ENCODE measurements at regions not wholly inside any gene's neighbourhood (a gene's known extent, or its start where the extent isn't known, plus 50 kb on each side); places are given as distances from the start of the nearest gene placed in this dataset.

DNA sequence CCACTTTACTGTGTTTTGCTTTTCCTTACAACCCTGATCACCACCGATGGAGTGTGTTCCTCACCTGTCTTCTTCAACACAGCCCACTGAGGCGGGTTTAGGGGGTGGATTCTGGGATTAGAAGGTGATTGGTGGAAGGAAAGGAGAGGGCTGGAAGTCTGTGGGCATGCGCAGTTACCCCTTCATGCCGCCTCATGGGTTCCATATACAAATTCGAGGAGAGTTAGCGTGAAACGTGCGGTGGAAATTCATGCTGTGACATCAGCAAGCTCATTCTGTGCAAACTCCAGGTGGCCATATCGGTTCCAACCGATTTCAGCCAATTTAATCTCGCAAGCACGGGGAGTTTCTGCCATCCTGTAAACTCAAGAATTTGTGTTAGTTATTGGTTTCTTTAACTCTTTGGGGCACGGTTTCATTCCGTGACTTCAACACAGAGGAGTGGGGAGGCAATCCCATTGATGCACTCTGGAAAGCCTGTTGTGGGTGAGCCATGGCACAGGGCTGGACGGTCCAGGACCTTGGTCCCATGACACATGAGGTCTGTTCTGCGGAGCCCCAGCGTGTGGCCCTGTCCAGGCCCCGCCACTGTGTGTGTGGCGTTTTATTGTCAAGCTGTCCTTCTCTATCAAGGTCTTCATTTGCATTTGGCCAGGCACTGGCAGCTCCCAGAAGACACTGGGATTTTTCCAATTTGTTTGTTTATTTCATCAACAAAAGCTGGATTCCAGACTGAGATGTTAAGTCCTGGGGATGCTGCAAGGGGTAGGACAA, 482.8 kb upstream of the SULF2 start (continued):
- TF ChIP-seq, protein P1, sequence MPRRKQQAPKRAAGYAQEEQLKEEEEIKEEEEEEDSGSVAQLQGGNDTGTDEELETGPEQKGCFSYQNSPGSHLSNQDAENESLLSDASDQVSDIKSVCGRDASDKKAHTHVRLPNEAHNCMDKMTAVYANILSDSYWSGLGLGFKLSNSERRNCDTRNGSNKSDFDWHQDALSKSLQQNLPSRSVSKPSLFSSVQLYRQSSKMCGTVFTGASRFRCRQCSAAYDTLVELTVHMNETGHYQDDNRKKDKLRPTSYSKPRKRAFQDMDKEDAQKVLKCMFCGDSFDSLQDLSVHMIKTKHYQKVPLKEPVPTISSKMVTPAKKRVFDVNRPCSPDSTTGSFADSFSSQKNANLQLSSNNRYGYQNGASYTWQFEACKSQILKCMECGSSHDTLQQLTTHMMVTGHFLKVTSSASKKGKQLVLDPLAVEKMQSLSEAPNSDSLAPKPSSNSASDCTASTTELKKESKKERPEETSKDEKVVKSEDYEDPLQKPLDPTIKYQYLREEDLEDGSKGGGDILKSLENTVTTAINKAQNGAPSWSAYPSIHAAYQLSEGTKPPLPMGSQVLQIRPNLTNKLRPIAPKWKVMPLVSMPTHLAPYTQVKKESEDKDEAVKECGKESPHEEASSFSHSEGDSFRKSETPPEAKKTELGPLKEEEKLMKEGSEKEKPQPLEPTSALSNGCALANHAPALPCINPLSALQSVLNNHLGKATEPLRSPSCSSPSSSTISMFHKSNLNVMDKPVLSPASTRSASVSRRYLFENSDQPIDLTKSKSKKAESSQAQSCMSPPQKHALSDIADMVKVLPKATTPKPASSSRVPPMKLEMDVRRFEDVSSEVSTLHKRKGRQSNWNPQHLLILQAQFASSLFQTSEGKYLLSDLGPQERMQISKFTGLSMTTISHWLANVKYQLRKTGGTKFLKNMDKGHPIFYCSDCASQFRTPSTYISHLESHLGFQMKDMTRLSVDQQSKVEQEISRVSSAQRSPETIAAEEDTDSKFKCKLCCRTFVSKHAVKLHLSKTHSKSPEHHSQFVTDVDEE (CRISPR knock-in tag; IDR thresholded peaks at IDR 0.05), result no peak
- TF ChIP-seq ZFP30 (CRISPR knock-in tag; IDR thresholded peaks at IDR 0.05) (no peak), RARB (CRISPR knock-in tag; IDR thresholded peaks at IDR 0.05) (no peak), OSR1 (CRISPR knock-in tag; IDR thresholded peaks at IDR 0.05) (no peak)
- TF ChIP-seq, protein P2, sequence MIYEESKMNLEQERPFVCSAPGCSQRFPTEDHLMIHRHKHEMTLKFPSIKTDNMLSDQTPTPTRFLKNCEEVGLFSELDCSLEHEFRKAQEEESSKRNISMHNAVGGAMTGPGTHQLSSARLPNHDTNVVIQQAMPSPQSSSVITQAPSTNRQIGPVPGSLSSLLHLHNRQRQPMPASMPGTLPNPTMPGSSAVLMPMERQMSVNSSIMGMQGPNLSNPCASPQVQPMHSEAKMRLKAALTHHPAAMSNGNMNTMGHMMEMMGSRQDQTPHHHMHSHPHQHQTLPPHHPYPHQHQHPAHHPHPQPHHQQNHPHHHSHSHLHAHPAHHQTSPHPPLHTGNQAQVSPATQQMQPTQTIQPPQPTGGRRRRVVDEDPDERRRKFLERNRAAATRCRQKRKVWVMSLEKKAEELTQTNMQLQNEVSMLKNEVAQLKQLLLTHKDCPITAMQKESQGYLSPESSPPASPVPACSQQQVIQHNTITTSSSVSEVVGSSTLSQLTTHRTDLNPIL (CRISPR knock-in tag; IDR thresholded peaks at IDR 0.05; ENCODE audit: low read depth), result no peak

DNA sequence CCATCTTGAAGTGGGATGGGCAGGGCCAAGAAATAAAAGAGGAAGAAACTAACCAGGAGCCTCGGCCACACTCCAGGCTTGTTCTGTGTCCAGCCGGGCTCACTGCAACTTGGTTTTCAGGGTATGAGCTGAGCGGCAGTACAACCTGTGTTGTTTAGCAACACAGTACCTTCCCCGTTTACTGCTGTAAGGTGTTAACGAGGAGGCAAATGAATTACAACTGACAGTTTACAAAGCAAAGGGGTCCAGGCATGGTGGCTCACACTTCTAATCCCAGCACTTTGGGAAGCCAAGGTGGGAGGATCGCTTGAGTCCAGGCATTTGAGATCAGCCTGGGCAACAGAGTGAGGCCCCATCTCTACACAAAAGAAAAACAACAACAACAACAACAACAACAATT, 481.3 kb upstream of the SULF2 start:
- TF ChIP-seq, protein P3, sequence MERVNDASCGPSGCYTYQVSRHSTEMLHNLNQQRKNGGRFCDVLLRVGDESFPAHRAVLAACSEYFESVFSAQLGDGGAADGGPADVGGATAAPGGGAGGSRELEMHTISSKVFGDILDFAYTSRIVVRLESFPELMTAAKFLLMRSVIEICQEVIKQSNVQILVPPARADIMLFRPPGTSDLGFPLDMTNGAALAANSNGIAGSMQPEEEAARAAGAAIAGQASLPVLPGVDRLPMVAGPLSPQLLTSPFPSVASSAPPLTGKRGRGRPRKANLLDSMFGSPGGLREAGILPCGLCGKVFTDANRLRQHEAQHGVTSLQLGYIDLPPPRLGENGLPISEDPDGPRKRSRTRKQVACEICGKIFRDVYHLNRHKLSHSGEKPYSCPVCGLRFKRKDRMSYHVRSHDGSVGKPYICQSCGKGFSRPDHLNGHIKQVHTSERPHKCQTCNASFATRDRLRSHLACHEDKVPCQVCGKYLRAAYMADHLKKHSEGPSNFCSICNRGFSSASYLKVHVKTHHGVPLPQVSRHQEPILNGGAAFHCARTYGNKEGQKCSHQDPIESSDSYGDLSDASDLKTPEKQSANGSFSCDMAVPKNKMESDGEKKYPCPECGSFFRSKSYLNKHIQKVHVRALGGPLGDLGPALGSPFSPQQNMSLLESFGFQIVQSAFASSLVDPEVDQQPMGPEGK (CRISPR knock-in tag; IDR thresholded peaks at IDR 0.05; ENCODE audit: borderline replicate concordance), result no peak
- no peak for TF ChIP-seq PPARA (CRISPR knock-in tag; IDR thresholded peaks at IDR 0.05; ENCODE audit: borderline replicate concordance)
- TF ChIP-seq ESRRG (CRISPR knock-in tag; IDR thresholded peaks at IDR 0.05), result no peak
- no peak for TF ChIP-seq TOX (CRISPR knock-in tag; IDR thresholded peaks at IDR 0.05; ENCODE audit: borderline replicate concordance)
- TF ChIP-seq CSDC2 (CRISPR knock-in tag; IDR thresholded peaks at IDR 0.05), result no peak
- no peak for TF ChIP-seq BACH2 (CRISPR knock-in tag; IDR thresholded peaks at IDR 0.05; ENCODE audit: borderline replicate concordance)
- TF ChIP-seq ZFP3 (CRISPR knock-in tag; IDR thresholded peaks at IDR 0.05), result no peak
- TF ChIP-seq ZFP30 (CRISPR knock-in tag; IDR thresholded peaks at IDR 0.05), result no peak
- no peak for TF ChIP-seq ZNF70 (CRISPR knock-in tag; IDR thresholded peaks at IDR 0.05)
- no peak for TF ChIP-seq GLIS3 (CRISPR knock-in tag; IDR thresholded peaks at IDR 0.05)
- no peak for TF ChIP-seq ZNF565 (CRISPR knock-in tag; conservative IDR thresholded peaks at IDR 0.05; ENCODE audit: low read depth)
- TF ChIP-seq, protein P2 (CRISPR knock-in tag; IDR thresholded peaks at IDR 0.05; ENCODE audit: low read depth), result no peak
- ATAC-seq, result no peak

DNA sequence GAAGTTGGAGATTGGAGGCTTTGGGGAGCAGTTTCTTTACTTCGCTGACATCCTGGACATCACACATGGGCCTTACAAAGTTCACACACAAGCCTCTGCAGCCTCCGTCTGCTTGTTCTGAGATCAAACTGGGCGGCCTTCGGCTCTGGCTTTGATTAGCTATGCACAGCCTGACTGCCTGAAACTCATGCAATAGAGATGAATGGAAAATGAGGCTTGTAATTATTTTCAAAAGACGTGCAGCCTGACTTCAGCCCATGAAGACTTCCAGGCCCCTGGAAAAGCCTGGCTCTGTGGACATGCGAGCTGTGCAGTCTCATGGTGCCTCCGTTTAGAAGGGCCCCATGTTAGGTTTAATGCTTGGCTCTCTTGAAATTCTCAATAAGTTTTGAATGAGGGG, 480.5 kb upstream of the SULF2 start:
- no peak for ATAC-seq
- no peak for TF ChIP-seq TOX (CRISPR knock-in tag; IDR thresholded peaks at IDR 0.05; ENCODE audit: borderline replicate concordance)
- TF ChIP-seq, protein P2 (CRISPR knock-in tag; IDR thresholded peaks at IDR 0.05; ENCODE audit: low read depth), result no peak
- TF ChIP-seq, protein P4, sequence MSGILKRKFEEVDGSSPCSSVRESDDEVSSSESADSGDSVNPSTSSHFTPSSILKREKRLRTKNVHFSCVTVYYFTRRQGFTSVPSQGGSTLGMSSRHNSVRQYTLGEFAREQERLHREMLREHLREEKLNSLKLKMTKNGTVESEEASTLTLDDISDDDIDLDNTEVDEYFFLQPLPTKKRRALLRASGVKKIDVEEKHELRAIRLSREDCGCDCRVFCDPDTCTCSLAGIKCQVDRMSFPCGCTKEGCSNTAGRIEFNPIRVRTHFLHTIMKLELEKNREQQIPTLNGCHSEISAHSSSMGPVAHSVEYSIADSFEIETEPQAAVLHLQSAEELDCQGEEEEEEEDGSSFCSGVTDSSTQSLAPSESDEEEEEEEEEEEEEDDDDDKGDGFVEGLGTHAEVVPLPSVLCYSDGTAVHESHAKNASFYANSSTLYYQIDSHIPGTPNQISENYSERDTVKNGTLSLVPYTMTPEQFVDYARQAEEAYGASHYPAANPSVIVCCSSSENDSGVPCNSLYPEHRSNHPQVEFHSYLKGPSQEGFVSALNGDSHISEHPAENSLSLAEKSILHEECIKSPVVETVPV (CRISPR knock-in tag; IDR thresholded peaks at IDR 0.05), result no peak
- no peak for TF ChIP-seq RARB (CRISPR knock-in tag; IDR thresholded peaks at IDR 0.05)
- TF ChIP-seq ZNF8 (CRISPR knock-in tag; IDR thresholded peaks at IDR 0.05), result no peak
- no peak for TF ChIP-seq ZFP3 (CRISPR knock-in tag; IDR thresholded peaks at IDR 0.05)
- no peak for TF ChIP-seq GLIS3 (CRISPR knock-in tag; IDR thresholded peaks at IDR 0.05)
- TF ChIP-seq SNAI2 (CRISPR knock-in tag; IDR thresholded peaks at IDR 0.05), result no peak
- TF ChIP-seq BACH2 (CRISPR knock-in tag; IDR thresholded peaks at IDR 0.05; ENCODE audit: borderline replicate concordance), result no peak
- TF ChIP-seq ZNF565 (CRISPR knock-in tag; conservative IDR thresholded peaks at IDR 0.05; ENCODE audit: low read depth), result no peak
- TF ChIP-seq ARNTL (CRISPR knock-in tag; IDR thresholded peaks at IDR 0.05; ENCODE audit: borderline replicate concordance, low read depth), result no peak
- TF ChIP-seq TCF4 (CRISPR knock-in tag; IDR thresholded peaks at IDR 0.05; ENCODE audit: borderline replicate concordance), result no peak
- TF ChIP-seq, protein P1 (CRISPR knock-in tag; IDR thresholded peaks at IDR 0.05), result no peak
- no peak for TF ChIP-seq PPARA (CRISPR knock-in tag; IDR thresholded peaks at IDR 0.05; ENCODE audit: borderline replicate concordance)
- TF ChIP-seq ISL1 (CRISPR knock-in tag; IDR thresholded peaks at IDR 0.05), result no peak
- no peak for TF ChIP-seq OSR1 (CRISPR knock-in tag; IDR thresholded peaks at IDR 0.05)

Measured in SK-N-SH treated with all-trans-retinoic acid at 6 μM for 48 hours (cell line).